Thoracic aorta (tissue), 2 donors: ENCODE measurements at regions not wholly inside any gene's neighbourhood (a gene's known extent, or its start where the extent isn't known, plus 50 kb on each side); places are given as distances from the start of the nearest gene placed in this dataset.

Experiments used
- ATAC-seq: fragments of 150-250 bp; one replicate; pipeline ENCODE4 v1.8.0; 2017; ENCODE audit warnings: low read depth; ENCODE audit not compliant: insufficient number of reproducible peaks, low FRiP score
- DNase-seq: peaks from one replicate; pipeline ENCODE4 v3.0.0-alpha.2; 2020; ENCODE audit warnings: low spot score
- H3K27ac ChIP-seq, 2 donors: fragments of 200-600 bp; sonication (generic); 1 replicate in 1 of 2; 2 replicates in 1 of 2; pipeline ENCODE4 v1.5.1; 2016; ENCODE audit warnings: mild to moderate bottlenecking in 2 of 2, moderate library complexity in 2 of 2
- H3K27me3 ChIP-seq: fragments of 200-600 bp; sonication (generic); replicated peaks from 2 replicates; pipeline ENCODE4 v1.6.0; 2016; ENCODE audit warnings: mild to moderate bottlenecking; ENCODE audit not compliant: insufficient read depth
- H3K36me3 ChIP-seq: fragments of 200-600 bp; sonication (generic); one replicate; pipeline ENCODE4 v1.5.1; 2016
- H3K4me1 ChIP-seq, 2 donors: fragments of 200-600 bp; sonication (generic); 1 replicate in 1 of 2; 2 replicates in 1 of 2; pipeline versions ENCODE4 v1.5.1 to v1.6.0; 2016; ENCODE audit warnings: low read depth in 2 of 2, mild to moderate bottlenecking in 1 of 2; ENCODE audit not compliant: control insufficient read depth in 1 of 2
- H3K4me3 ChIP-seq: fragments of 200-600 bp; sonication (generic); 2 replicates; pipeline ENCODE4 v1.5.1; 2016; ENCODE audit warnings: mild to moderate bottlenecking
- H3K9me3 ChIP-seq: fragments of 200-600 bp; sonication (generic); 2 replicates; pipeline ENCODE4 v1.5.1; 2016
- CTCF ChIP-seq: fragments of 200-600 bp; sonication (generic); IDR thresholded peaks from one replicate; pipeline ENCODE4 v1.5.1; 2019; ENCODE audit warnings: antibody characterized with exemption

- no peak overlapping the region for H3K27ac ChIP-seq
- no peaks in the 10 kb centered on the region for H3K36me3 ChIP-seq
- no peaks in the 10 kb centered on the region for H3K4me1 ChIP-seq
- ATAC-seq: no peak
- H3K27me3 ChIP-seq: no peaks in the 10 kb centered on the region
- no peak overlapping the region for H3K4me3 ChIP-seq
- TF ChIP-seq CTCF: no peak
- DNase-seq: no peak
- H3K9me3 ChIP-seq: no peaks in the 10 kb centered on the region
Observed at GRCh38 chr10:16348891-16349290, 87.9 kb upstream of the PTER start.

GRCh38 chr10:16352146-16352545 lies 84.7 kb upstream of the PTER start:
- H3K4me3 ChIP-seq: no peak overlapping the region
- H3K4me1 ChIP-seq: no peaks in the 10 kb centered on the region

DNA sequence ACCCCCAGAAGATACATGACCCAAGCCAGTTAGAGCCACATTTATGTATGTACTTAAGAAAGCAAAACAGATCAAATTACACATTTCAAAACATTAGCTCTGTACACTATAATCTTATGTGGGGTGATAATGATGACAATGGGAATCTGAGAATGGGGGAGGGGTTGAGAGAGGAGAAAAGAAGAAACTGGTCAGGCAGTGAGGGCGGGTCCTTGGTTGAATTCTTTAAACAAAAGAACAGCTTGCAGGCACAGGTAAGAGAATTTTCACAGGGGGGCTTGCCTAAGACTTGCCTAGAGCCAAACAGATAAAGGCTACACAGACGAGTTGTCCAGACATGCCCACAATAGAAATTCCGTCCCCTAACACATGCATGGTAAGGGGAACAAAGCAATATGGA lies 76.8 kb upstream of the PTER start:
- Histone ChIP-seq H3K36me3 (no peaks in the 10 kb centered on the region), H3K27ac (no peak overlapping the region), H3K4me1 (no peaks in the 10 kb centered on the region), H3K9me3 (peaks cover 4% of the 10 kb centered on the region), H3K4me3 (no peak overlapping the region), H3K27me3 (no peaks in the 10 kb centered on the region)
- ATAC-seq (no peak), DNase-seq (no peak)
- TF ChIP-seq CTCF: no peak

More at GRCh38 chr10:16352146-16352545, 84.7 kb upstream of the PTER start:
- ATAC-seq (no peak), DNase-seq (no peak)
- no peak for TF ChIP-seq CTCF
- H3K27me3 ChIP-seq: no peaks in the 10 kb centered on the region
- no peaks in the 10 kb centered on the region for H3K36me3 ChIP-seq
- H3K27ac ChIP-seq: no peak overlapping the region
- H3K9me3 ChIP-seq: no peaks in the 10 kb centered on the region

GRCh38 chr10:16360425-16360824 lies 76.4 kb upstream of the PTER start:
- Histone ChIP-seq H3K4me3 (no peak overlapping the region), H3K4me1 (no peaks in the 10 kb centered on the region), H3K27ac (no peak overlapping the region), H3K36me3 (no peaks in the 10 kb centered on the region), H3K27me3 (no peaks in the 10 kb centered on the region), H3K9me3 (peaks cover 4% of the 10 kb centered on the region)
- no peak for TF ChIP-seq CTCF
- ATAC-seq: no peak
- DNase-seq: no peak

- H3K36me3 ChIP-seq: no peaks in the 10 kb centered on the region
- TF ChIP-seq CTCF: no peak
- peaks cover 4% of the 10 kb centered on the region for H3K9me3 ChIP-seq
- ATAC-seq (no peak), DNase-seq (no peak)
- H3K27ac ChIP-seq: no peak overlapping the region
- H3K4me3 ChIP-seq: no peak overlapping the region
- H3K27me3 ChIP-seq: no peaks in the 10 kb centered on the region
- H3K4me1 ChIP-seq: no peaks in the 10 kb centered on the region
Observed at GRCh38 chr10:16361086-16361485, 75.7 kb upstream of the PTER start.
